ENCODE measurements at regions not wholly inside any gene's neighbourhood (a gene's known extent, or its start where the extent isn't known, plus 50 kb on each side); places are given as distances from the start of the nearest gene placed in this dataset.

GRCh38 chr6:27687154-27688013 lies 214.5 kb upstream of the ZNF184 start:
- H3K4me3 Mint-ChIP-seq: peak overlapping the region; percentile 76
- peak; percentile 82 for DNase-seq
- H3K27ac Mint-ChIP-seq: peak overlapping the region; percentile 63
- no peaks in the 10 kb centered on the region for H3K36me3 Mint-ChIP-seq (ENCODE audit: low read depth)
- ChIA-PET POLR2A (interaction anchor here (0.9 to 1.6 kb wide), 5 partner anchors 151 to 510 kb away, joined by 3 to 6 read pairs (median 5); partner anchors contain the start of gene ZNF184), CTCF (interaction anchor here (0.6 to 2.5 kb wide), 15 partner anchors 8 to 510 kb away, joined by 3 to 14 read pairs (median 3); partner anchors contain the start of gene POM121L2)
- H3K27me3 Mint-ChIP-seq: peaks cover 18% of the 10 kb centered on the region
- H3K4me1 Mint-ChIP-seq: peaks cover 20% of the 10 kb centered on the region
- H3K9me3 Mint-ChIP-seq: no peaks in the 10 kb centered on the region

GRCh38 chr6:27685279-27685678 lies 212.4 kb upstream of the ZNF184 start:
- CTCF ChIA-PET: interaction anchor here (1.7 kb wide), 1 partner anchor 68 kb away, joined by 11 read pairs; no protein-coding TSS in a partner anchor
- Mint-ChIP-seq H3K9me3 (peaks cover 1% of the 10 kb centered on the region), H3K36me3 (ENCODE audit: low read depth) (peaks cover 9% of the 10 kb centered on the region), H3K4me3 (no peak overlapping the region), H3K27ac (no peak overlapping the region), H3K27me3 (peaks cover 30% of the 10 kb centered on the region), H3K4me1 (peaks cover 28% of the 10 kb centered on the region)
- no peak for DNase-seq
- POLR2A ChIA-PET: no interaction called here

GRCh38 chr6:27684264-27685211 lies 211.6 kb upstream of the ZNF184 start:
- no peak overlapping the region for H3K27ac Mint-ChIP-seq
- H3K4me1 Mint-ChIP-seq: peaks cover 36% of the 10 kb centered on the region
- peaks cover 15% of the 10 kb centered on the region for H3K36me3 Mint-ChIP-seq (ENCODE audit: low read depth)
- peak; percentile 64 for DNase-seq
- peaks cover 5% of the 10 kb centered on the region for H3K9me3 Mint-ChIP-seq
- CTCF ChIA-PET: interaction anchor here (1.7 kb wide), 1 partner anchor 68 kb away, joined by 11 read pairs; no protein-coding TSS in a partner anchor
- POLR2A ChIA-PET: no interaction called here
- peaks cover 38% of the 10 kb centered on the region for H3K27me3 Mint-ChIP-seq
- no peak overlapping the region for H3K4me3 Mint-ChIP-seq

- CTCF ChIA-PET: no interaction called here
- POLR2A ChIA-PET: interaction anchor here (0.8 kb wide), 1 partner anchor 10 kb away, joined by 3 read pairs; no protein-coding TSS in a partner anchor
- peaks cover 20% of the 10 kb centered on the region for H3K4me1 Mint-ChIP-seq
- H3K27me3 Mint-ChIP-seq: peaks cover 65% of the 10 kb centered on the region
- peaks cover 19% of the 10 kb centered on the region for H3K36me3 Mint-ChIP-seq (ENCODE audit: low read depth)
- H3K4me3 Mint-ChIP-seq: peak overlapping the region; percentile 35
- no peak for DNase-seq
- H3K9me3 Mint-ChIP-seq: peaks cover 8% of the 10 kb centered on the region
- H3K27ac Mint-ChIP-seq: peak overlapping the region; percentile 37
These were observed 207.2 kb upstream of the ZNF184 start for GRCh38 chr6:27679964-27680694.

GRCh38 chr6:27679308-27679963 lies 206.5 kb upstream of the ZNF184 start:
- ChIA-PET CTCF (no interaction called here), POLR2A (interaction anchor here (0.8 kb wide), 1 partner anchor 9 kb away, joined by 3 read pairs; no protein-coding TSS in a partner anchor)
- DNase-seq: no peak
- H3K4me3 Mint-ChIP-seq: peak overlapping the region; percentile 22
- peaks cover 18% of the 10 kb centered on the region for H3K4me1 Mint-ChIP-seq
- H3K27ac Mint-ChIP-seq: peak overlapping the region; percentile 37
- H3K9me3 Mint-ChIP-seq: peaks cover 8% of the 10 kb centered on the region
- H3K27me3 Mint-ChIP-seq: peaks cover 65% of the 10 kb centered on the region
- H3K36me3 Mint-ChIP-seq (ENCODE audit: low read depth): peaks cover 19% of the 10 kb centered on the region

- no peak for DNase-seq
- peaks cover 8% of the 10 kb centered on the region for H3K9me3 Mint-ChIP-seq
- peaks cover 17% of the 10 kb centered on the region for H3K4me1 Mint-ChIP-seq
- POLR2A ChIA-PET: no interaction called here
- peaks cover 19% of the 10 kb centered on the region for H3K36me3 Mint-ChIP-seq (ENCODE audit: low read depth)
- no peak overlapping the region for H3K4me3 Mint-ChIP-seq
- CTCF ChIA-PET: interaction anchor here (1.2 kb wide), 1 partner anchor 74 kb away, joined by 3 read pairs; no protein-coding TSS in a partner anchor
- peaks cover 72% of the 10 kb centered on the region for H3K27me3 Mint-ChIP-seq
- no peak overlapping the region for H3K27ac Mint-ChIP-seq
These were observed 205.6 kb upstream of the ZNF184 start for GRCh38 chr6:27678469-27678868.

- Mint-ChIP-seq H3K9me3 (peaks cover 3% of the 10 kb centered on the region), H3K27me3 (peaks cover 66% of the 10 kb centered on the region), H3K27ac (no peak overlapping the region), H3K4me1 (peaks cover 29% of the 10 kb centered on the region), H3K4me3 (no peak overlapping the region), H3K36me3 (ENCODE audit: low read depth) (peaks cover 12% of the 10 kb centered on the region)
- ChIA-PET POLR2A (no interaction called here), CTCF (interaction anchor here (0.6 kb wide), 1 partner anchor 497 kb away, joined by 3 read pairs; no protein-coding TSS in a partner anchor)
- no peak for DNase-seq
These were observed 202.0 kb upstream of the ZNF184 start for GRCh38 chr6:27674882-27675281.

GRCh38 chr6:27672113-27672799 lies 199.4 kb upstream of the ZNF184 start:
- Mint-ChIP-seq H3K36me3 (ENCODE audit: low read depth) (peaks cover 12% of the 10 kb centered on the region), H3K9me3 (no peaks in the 10 kb centered on the region), H3K4me1 (peaks cover 49% of the 10 kb centered on the region), H3K4me3 (peak overlapping the region; percentile 33), H3K27ac (peak overlapping the region; percentile 7), H3K27me3 (peaks cover 72% of the 10 kb centered on the region)
- POLR2A ChIA-PET: no interaction called here
- CTCF ChIA-PET: interaction anchor here (1.3 kb wide), 1 partner anchor 80 kb away, joined by 3 read pairs; no protein-coding TSS in a partner anchor
- peak; percentile 62 for DNase-seq

GRCh38 chr6:27669624-27670301 lies 196.9 kb upstream of the ZNF184 start:
- DNase-seq: no peak
- Mint-ChIP-seq H3K4me1 (peaks cover 56% of the 10 kb centered on the region), H3K36me3 (ENCODE audit: low read depth) (peaks cover 12% of the 10 kb centered on the region), H3K4me3 (peak overlapping the region; percentile 44), H3K9me3 (no peaks in the 10 kb centered on the region), H3K27ac (peak overlapping the region; percentile 32), H3K27me3 (peaks cover 75% of the 10 kb centered on the region)
- ChIA-PET POLR2A (interaction anchor here (0.6 to 0.9 kb wide), 2 partner anchors 10 to 151 kb away, joined by 3 to 4 read pairs; no protein-coding TSS in a partner anchor), CTCF (interaction anchor here (0.6 to 2.3 kb wide), 3 partner anchors 83 to 542 kb away, joined by 3 to 8 read pairs (median 5); no protein-coding TSS in a partner anchor)

- DNase-seq: no peak
- Mint-ChIP-seq H3K27me3 (peaks cover 72% of the 10 kb centered on the region), H3K4me1 (peaks cover 56% of the 10 kb centered on the region), H3K36me3 (ENCODE audit: low read depth) (peaks cover 12% of the 10 kb centered on the region), H3K9me3 (no peaks in the 10 kb centered on the region), H3K27ac (peak overlapping the region; percentile 9), H3K4me3 (peak overlapping the region; percentile 44)
- POLR2A ChIA-PET: interaction anchor here (1.5 kb wide), 1 partner anchor 83 kb away, joined by 3 read pairs; no protein-coding TSS in a partner anchor
- CTCF ChIA-PET: interaction anchor here (0.7 to 2.3 kb wide), 2 partner anchors 14 to 83 kb away, joined by 3 to 8 read pairs; no protein-coding TSS in a partner anchor
These were observed 196.4 kb upstream of the ZNF184 start for GRCh38 chr6:27669295-27669623.

Data from activated CD4-positive, alpha-beta memory T cell treated with anti-CD3 and anti-CD28 coated beads, Interleukin-2, amount 10 ng/mL, durations not matched to agents 7 days and 5 days (primary cell).